PC-9 (cell line): ENCODE measurements at regions not wholly inside any gene's neighbourhood (a gene's known extent, or its start where the extent isn't known, plus 50 kb on each side); places are given as distances from the start of the nearest gene placed in this dataset.

Experiments
- EZH2 ChIP-seq: fragments of 200-600 bp; sonication (generic); IDR thresholded peaks from 2 replicates; pipeline ENCODE4 v1.8.0; 2017; ENCODE audit warnings: antibody characterized with exemption, low read depth
- TF ChIP-seq, protein P1 (sequence below): fragments of 200-600 bp; sonication (generic); conservative IDR thresholded peaks from 2 replicates; pipeline ENCODE4 v1.6.1; 2017; ENCODE audit warnings: mixed run types, antibody characterized with exemption, mild to moderate bottlenecking, moderate library complexity

DNA sequence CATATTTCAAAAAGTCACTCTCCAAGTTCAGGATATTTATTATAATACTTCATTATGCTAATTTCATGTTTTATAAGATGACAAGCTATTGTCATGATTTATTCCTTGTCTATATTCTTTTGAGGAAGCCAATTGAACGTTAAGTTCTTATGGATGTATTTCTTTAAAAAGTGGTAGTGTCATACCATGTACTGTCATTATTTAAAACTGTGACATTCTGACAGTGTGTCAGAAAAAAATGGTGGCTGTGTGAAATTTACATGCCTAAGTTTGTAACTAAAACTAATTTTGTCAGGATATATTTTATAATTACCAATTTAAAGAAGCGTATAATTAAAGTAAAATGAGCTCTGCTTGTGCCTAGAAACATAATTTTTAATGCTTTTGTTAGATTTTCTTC is 158.9 kb upstream of the HDAC9 start:
- TF ChIP-seq, protein P1, sequence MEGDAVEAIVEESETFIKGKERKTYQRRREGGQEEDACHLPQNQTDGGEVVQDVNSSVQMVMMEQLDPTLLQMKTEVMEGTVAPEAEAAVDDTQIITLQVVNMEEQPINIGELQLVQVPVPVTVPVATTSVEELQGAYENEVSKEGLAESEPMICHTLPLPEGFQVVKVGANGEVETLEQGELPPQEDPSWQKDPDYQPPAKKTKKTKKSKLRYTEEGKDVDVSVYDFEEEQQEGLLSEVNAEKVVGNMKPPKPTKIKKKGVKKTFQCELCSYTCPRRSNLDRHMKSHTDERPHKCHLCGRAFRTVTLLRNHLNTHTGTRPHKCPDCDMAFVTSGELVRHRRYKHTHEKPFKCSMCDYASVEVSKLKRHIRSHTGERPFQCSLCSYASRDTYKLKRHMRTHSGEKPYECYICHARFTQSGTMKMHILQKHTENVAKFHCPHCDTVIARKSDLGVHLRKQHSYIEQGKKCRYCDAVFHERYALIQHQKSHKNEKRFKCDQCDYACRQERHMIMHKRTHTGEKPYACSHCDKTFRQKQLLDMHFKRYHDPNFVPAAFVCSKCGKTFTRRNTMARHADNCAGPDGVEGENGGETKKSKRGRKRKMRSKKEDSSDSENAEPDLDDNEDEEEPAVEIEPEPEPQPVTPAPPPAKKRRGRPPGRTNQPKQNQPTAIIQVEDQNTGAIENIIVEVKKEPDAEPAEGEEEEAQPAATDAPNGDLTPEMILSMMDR: no peak
- no peak for TF ChIP-seq EZH2
